ENCODE measurements at regions not wholly inside any gene's neighbourhood (a gene's known extent, or its start where the extent isn't known, plus 50 kb on each side); places are given as distances from the start of the nearest gene placed in this dataset.

GRCh38 chr5:173794901-173795416, 93.2 kb upstream of the CPEB4 start:
- Histone ChIP-seq H3K27me3 (ENCODE audit: control insufficient read depth, insufficient read depth, low read length) (no peaks in the 10 kb centered on the region), H3K36me3 (ENCODE audit: control insufficient read depth, insufficient read depth, low read length) (no peaks in the 10 kb centered on the region), H3K4me3 (ENCODE audit: low read depth, low read length) (no peak overlapping the region)
- TF ChIP-seq CTCF (IDR thresholded peaks at IDR 0.05; ENCODE audit: insufficient read depth, low read length, severe bottlenecking) = no peak
- FAIRE-seq (no peak), DNase-seq (ENCODE audit: low read depth) (no peak)

- Histone ChIP-seq H3K4me3 (ENCODE audit: low read depth, low read length) (no peak overlapping the region), H3K27me3 (ENCODE audit: control insufficient read depth, insufficient read depth, low read length) (no peaks in the 10 kb centered on the region), H3K36me3 (ENCODE audit: control insufficient read depth, insufficient read depth, low read length) (no peaks in the 10 kb centered on the region)
- FAIRE-seq = no peak
- no peak for TF ChIP-seq CTCF (IDR thresholded peaks at IDR 0.05; ENCODE audit: insufficient read depth, low read length, severe bottlenecking)
- DNase-seq (ENCODE audit: low read depth) = peak; percentile 28
Measured at GRCh38 chr5:173795601-173796000, 92.5 kb upstream of the CPEB4 start.

GRCh38 chr5:173796721-173797495, 91.2 kb upstream of the CPEB4 start:
- no peak for DNase-seq (ENCODE audit: low read depth)
- Histone ChIP-seq H3K27me3 (ENCODE audit: control insufficient read depth, insufficient read depth, low read length) (no peaks in the 10 kb centered on the region), H3K36me3 (ENCODE audit: control insufficient read depth, insufficient read depth, low read length) (no peaks in the 10 kb centered on the region), H3K4me3 (ENCODE audit: low read depth, low read length) (no peak overlapping the region)
- no peak for TF ChIP-seq CTCF (IDR thresholded peaks at IDR 0.05; ENCODE audit: insufficient read depth, low read length, severe bottlenecking)
- FAIRE-seq = no peak

GRCh38 chr5:173798127-173798810, 89.9 kb upstream of the CPEB4 start:
- Histone ChIP-seq H3K36me3 (ENCODE audit: control insufficient read depth, insufficient read depth, low read length) (no peaks in the 10 kb centered on the region), H3K27me3 (ENCODE audit: control insufficient read depth, insufficient read depth, low read length) (no peaks in the 10 kb centered on the region), H3K4me3 (ENCODE audit: low read depth, low read length) (no peak overlapping the region)
- no peak for TF ChIP-seq CTCF (IDR thresholded peaks at IDR 0.05; ENCODE audit: insufficient read depth, low read length, severe bottlenecking)
- FAIRE-seq (no peak), DNase-seq (ENCODE audit: low read depth) (no peak)

GRCh38 chr5:173800340-173800739, 87.8 kb upstream of the CPEB4 start:
- TF ChIP-seq CTCF (IDR thresholded peaks at IDR 0.05; ENCODE audit: insufficient read depth, low read length, severe bottlenecking) = no peak
- Histone ChIP-seq H3K27me3 (ENCODE audit: control insufficient read depth, insufficient read depth, low read length) (no peaks in the 10 kb centered on the region), H3K36me3 (ENCODE audit: control insufficient read depth, insufficient read depth, low read length) (no peaks in the 10 kb centered on the region), H3K4me3 (ENCODE audit: low read depth, low read length) (no peak overlapping the region)
- FAIRE-seq (no peak), DNase-seq (ENCODE audit: low read depth) (no peak)
